PC-3 (cell line): ENCODE measurements at regions not wholly inside any gene's neighbourhood (a gene's known extent, or its start where the extent isn't known, plus 50 kb on each side); places are given as distances from the start of the nearest gene placed in this dataset.

Experiments
- CTCF ChIP-seq: fragments of 300-600 bp; sonication (generic); conservative IDR thresholded peaks from 2 replicates; pipeline ENCODE4 v1.5.1; 2017; ENCODE audit warnings: antibody characterized with exemption, low read depth, mild to moderate bottlenecking, low read length
- EZH2 ChIP-seq: fragments of 300-600 bp; sonication (generic); IDR thresholded peaks from one replicate; pipeline ENCODE4 v1.6.1; 2017; ENCODE audit warnings: antibody characterized with exemption, mild to moderate bottlenecking, low read length; ENCODE audit not compliant: unreplicated experiment

- no peak for TF ChIP-seq EZH2
- TF ChIP-seq CTCF, result no peak
Observed at GRCh38 chr9:75299324-75299723, 211.0 kb downstream of the OSTF1 start.
